GM12865 (cell line): ENCODE measurements at regions not wholly inside any gene's neighbourhood (a gene's known extent, or its start where the extent isn't known, plus 50 kb on each side); places are given as distances from the start of the nearest gene placed in this dataset.

ENCODE experiments used
- DNase-seq: peaks from one replicate; pipeline ENCODE4 v3.0.0; 2010; ENCODE audit warnings: low read depth
- H3K4me3 ChIP-seq: 2 replicates; pipeline ENCODE4 v1.5.1; 2011; ENCODE audit warnings: mild to moderate bottlenecking, low read depth, low read length, control low read depth
- CTCF ChIP-seq: IDR thresholded peaks from 2 replicates; pipeline ENCODE4 v1.5.1; 2011; ENCODE audit warnings: low read length, control low read depth, low read depth, inconsistent platforms; ENCODE audit not compliant: insufficient read depth; ENCODE audit errors: missing control alignments

- H3K4me3 ChIP-seq, result no peak overlapping the region
- no peak for DNase-seq
- TF ChIP-seq CTCF, result no peak
Observed at GRCh38 chr20:4415281-4415680, 166.2 kb upstream of the ADRA1D start.

DNA sequence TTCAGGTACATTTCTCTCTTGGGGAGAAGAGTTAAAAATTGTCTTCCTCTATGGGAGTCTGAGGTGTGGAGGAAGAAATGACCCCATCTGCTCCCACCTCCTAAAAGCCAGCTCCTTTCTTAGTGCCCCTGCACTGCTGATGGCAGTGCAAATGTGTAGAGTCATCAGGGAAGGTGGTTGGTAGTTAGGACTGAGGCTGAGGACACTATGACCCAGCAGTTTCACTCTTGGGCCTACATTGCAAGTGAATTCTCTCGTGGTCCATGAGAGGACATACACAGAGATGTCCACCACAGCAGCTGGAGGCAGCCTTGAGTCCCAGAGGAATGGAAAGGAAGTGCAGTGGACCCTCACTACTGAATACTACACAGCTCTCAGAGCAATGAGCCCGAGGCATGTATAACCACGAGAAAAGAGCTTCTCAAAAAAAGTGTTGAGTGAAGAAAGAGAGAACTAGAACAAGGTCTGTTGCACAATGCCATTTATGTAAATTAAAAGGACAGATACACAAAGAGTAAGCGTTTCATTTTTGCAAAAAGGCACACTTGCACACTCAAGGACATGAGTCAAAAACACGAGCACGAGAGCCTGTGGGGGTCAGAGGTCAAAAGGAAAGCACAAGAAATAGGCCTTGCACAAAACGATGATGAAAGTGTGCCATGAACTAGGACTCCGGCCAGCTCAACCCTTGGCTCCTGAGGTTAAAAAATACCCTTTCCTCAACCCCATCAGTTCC, 164.4 kb upstream of the ADRA1D start:
- no peak overlapping the region for H3K4me3 ChIP-seq
- TF ChIP-seq CTCF, result no peak
- DNase-seq, result no peak

DNA sequence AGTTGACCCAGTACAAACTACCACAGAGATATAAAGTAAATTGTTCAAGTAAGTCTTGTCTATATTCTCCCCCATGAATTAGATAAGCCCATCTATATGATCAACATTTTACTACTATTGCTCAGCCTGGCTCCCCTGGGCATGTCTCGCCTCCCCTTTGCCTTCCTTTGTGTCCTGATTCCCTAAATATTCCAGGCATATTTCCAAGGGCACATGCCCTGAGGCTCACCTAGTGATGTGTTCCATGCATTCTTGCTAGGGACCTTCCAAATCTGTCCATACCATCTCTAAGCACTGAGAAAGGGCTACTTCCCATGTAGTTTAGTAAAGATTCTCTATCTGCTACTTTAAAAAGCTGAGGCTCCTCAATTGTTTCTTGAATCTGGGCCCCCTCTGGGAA, 163.1 kb upstream of the ADRA1D start:
- TF ChIP-seq CTCF, result no peak

DNA sequence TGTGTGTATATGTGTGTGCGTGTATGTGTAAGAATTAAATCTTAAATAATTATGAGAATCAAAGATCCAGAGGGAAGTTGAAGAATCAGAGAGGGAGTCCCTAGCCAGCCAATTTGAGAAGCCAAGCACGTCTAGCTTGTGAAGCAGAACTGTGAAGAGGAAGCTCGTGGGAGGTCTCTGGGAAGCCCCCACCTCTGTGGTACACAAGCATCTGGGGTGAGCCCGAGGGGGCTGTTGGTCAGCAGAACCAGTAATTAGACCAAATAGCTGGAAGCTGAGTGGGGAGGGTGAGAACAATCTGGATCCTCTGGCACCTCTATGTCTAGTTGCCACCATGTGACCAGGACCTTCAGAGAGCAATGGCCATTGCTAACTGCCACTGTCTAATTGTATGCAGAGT, 162.7 kb upstream of the ADRA1D start:
- H3K4me3 ChIP-seq, result no peak overlapping the region
- DNase-seq, result no peak
- no peak for TF ChIP-seq CTCF

More for the DNA sequence above, 163.1 kb upstream of the ADRA1D start:
- H3K4me3 ChIP-seq, result no peak overlapping the region
- DNase-seq, result no peak

GRCh38 chr20:4406627-4407026, 157.5 kb upstream of the ADRA1D start:
- no peak for TF ChIP-seq CTCF
- no peak for DNase-seq

DNA sequence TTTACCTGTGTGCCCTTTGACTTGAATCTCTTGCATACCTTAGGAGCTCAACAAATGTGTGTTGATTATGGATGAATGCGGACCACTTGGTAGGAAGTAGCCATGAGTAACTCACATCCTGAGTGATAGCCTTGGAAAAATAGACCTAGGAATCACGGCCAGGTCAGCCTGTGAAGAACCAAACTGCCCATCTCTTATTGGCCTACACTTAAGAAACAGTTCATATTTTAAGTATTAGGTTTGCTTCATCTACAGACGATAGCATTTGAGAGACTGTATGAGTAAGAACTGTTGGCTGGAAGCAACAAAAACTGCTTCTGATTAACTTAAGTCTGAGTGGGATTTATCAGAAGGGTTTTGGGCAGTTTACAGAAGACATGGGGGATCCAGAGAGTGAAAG, 152.5 kb upstream of the ADRA1D start:
- DNase-seq, result no peak
- no peak overlapping the region for H3K4me3 ChIP-seq
- TF ChIP-seq CTCF, result no peak

More at GRCh38 chr20:4406627-4407026, 157.5 kb upstream of the ADRA1D start:
- H3K4me3 ChIP-seq, result no peak overlapping the region

DNA sequence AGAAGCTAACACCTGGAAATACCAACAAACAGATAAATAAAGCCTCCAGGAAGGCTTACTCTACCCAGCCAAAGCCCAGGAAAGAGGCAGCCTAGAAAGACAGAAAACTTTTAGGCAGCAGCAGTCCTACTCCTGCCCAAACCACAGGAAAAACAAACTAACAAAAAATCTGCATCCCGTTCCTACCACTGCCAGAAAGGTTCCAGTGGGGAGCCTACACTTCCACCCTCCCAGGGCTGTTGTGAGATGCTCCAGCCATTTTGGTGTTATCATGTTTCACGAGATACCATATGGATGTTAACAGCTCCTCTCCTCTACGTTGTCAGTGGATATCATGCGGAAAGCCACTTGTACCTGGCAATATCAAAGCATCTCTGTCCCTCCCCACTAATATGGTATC, 135.9 kb upstream of the ADRA1D start:
- H3K4me3 ChIP-seq, result no peak overlapping the region
- TF ChIP-seq CTCF, result no peak
- no peak for DNase-seq
